GM12865 (cell line): ENCODE measurements at regions not wholly inside any gene's neighbourhood (a gene's known extent, or its start where the extent isn't known, plus 50 kb on each side); places are given as distances from the start of the nearest gene placed in this dataset.

Experiments
- DNase-seq: peaks from one replicate; pipeline ENCODE4 v3.0.0; 2010; ENCODE audit warnings: low read depth
- H3K4me3 ChIP-seq: 2 replicates; pipeline ENCODE4 v1.5.1; 2011; ENCODE audit warnings: mild to moderate bottlenecking, low read depth, low read length, control low read depth
- TF ChIP-seq, protein P1 (sequence below): IDR thresholded peaks from 2 replicates; pipeline ENCODE4 v1.5.1; 2011; ENCODE audit warnings: low read length, control low read depth, low read depth, inconsistent platforms; ENCODE audit not compliant: insufficient read depth; ENCODE audit errors: missing control alignments

DNA sequence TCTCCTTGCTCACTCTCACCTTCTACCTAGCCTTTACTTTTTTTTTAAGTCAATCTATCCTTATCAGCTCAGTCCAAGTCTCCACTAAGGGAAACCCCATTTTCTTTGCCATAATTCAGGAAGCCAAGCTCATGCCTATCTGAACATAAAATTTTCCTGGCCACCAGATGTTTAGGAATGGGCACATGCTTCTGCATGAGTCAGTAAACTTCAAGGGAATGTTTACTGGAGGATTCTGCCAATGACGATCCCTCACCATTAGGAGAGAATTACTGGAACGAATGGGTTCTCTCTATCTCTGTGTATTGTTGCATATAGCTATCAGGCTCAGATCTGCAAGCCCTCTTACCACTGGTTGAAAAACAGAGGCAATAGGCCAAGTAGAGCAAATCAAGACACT is 731.7 kb upstream of the ZNF804A start:
- TF ChIP-seq, protein P1, sequence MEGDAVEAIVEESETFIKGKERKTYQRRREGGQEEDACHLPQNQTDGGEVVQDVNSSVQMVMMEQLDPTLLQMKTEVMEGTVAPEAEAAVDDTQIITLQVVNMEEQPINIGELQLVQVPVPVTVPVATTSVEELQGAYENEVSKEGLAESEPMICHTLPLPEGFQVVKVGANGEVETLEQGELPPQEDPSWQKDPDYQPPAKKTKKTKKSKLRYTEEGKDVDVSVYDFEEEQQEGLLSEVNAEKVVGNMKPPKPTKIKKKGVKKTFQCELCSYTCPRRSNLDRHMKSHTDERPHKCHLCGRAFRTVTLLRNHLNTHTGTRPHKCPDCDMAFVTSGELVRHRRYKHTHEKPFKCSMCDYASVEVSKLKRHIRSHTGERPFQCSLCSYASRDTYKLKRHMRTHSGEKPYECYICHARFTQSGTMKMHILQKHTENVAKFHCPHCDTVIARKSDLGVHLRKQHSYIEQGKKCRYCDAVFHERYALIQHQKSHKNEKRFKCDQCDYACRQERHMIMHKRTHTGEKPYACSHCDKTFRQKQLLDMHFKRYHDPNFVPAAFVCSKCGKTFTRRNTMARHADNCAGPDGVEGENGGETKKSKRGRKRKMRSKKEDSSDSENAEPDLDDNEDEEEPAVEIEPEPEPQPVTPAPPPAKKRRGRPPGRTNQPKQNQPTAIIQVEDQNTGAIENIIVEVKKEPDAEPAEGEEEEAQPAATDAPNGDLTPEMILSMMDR: no peak
- H3K4me3 ChIP-seq: no peak overlapping the region
- no peak for DNase-seq

- no peak overlapping the region for H3K4me3 ChIP-seq
- TF ChIP-seq, protein P1: no peak
- DNase-seq: no peak
Observed at GRCh38 chr2:183867206-183867605, 731.1 kb upstream of the ZNF804A start.

GRCh38 chr2:183868153-183868552 is 730.2 kb upstream of the ZNF804A start:
- H3K4me3 ChIP-seq: no peak overlapping the region
- no peak for DNase-seq
- TF ChIP-seq, protein P1: no peak

- no peak for DNase-seq
- TF ChIP-seq, protein P1: no peak
- no peak overlapping the region for H3K4me3 ChIP-seq
Observed at GRCh38 chr2:183868707-183869106, 729.6 kb upstream of the ZNF804A start.

GRCh38 chr2:183872131-183872530 is 726.2 kb upstream of the ZNF804A start:
- TF ChIP-seq, protein P1: no peak
- no peak overlapping the region for H3K4me3 ChIP-seq
- no peak for DNase-seq

DNA sequence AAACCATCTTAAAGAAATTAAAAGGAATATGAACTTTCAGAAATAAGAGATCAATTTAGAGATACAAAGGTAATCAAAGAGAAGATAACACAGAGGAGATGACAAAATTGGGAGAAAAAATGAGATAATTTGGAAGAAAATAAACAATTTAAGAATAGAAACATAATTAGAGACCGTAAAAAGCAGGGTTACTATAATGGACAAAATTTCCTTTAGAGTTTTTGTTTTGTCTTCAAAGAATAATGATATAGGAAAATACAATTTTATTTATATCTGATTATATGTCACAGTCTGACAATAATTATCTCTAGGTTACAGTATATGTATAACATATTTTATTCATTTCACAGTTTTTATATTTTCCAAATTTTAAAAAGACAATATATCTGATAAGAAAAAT is 716.4 kb upstream of the ZNF804A start:
- DNase-seq: no peak
- H3K4me3 ChIP-seq: no peak overlapping the region
- TF ChIP-seq, protein P1: no peak

- TF ChIP-seq, protein P1: no peak
- no peak overlapping the region for H3K4me3 ChIP-seq
- no peak for DNase-seq
Observed at GRCh38 chr2:183892315-183892941, 705.9 kb upstream of the ZNF804A start.
